ENCODE measurements at regions not wholly inside any gene's neighbourhood (a gene's known extent, or its start where the extent isn't known, plus 50 kb on each side); places are given as distances from the start of the nearest gene placed in this dataset.

- no peak overlapping the region for H3K4me3 ChIP-seq (replicated peaks in 1 of 2; ENCODE audit: low read depth in 1 of 2, low read length in 2 of 2)
- BruUV-seq (replicated peaks): no TSS peak
- no peaks in the 10 kb centered on the region for H3K4me1 ChIP-seq (ENCODE audit: control insufficient read depth in 1 of 2, insufficient read depth in 2 of 2, low read length in 2 of 2)
- DNase-seq (ENCODE audit: low read depth, low spot score) (no peak), ATAC-seq (no peak)
- intact Hi-C loops (cut with micrococcal nuclease): no loop called here
- H4K20me1 ChIP-seq (ENCODE audit: insufficient read depth): no peaks in the 10 kb centered on the region
- POLR2A ChIA-PET: no interaction called here
- H3K9me2 ChIP-seq (ENCODE audit: insufficient read depth): no peaks in the 10 kb centered on the region
- CTCF ChIA-PET: no interaction called here
- no peaks in the 10 kb centered on the region for H3K27me3 ChIP-seq (ENCODE audit: insufficient read depth, low read length)
- no peak overlapping the region for H2AFZ ChIP-seq (ENCODE audit: low read depth, low read length, poor library complexity, severe bottlenecking)
- H3K4me2 ChIP-seq (ENCODE audit: low read length): no peak overlapping the region
- H3K9ac ChIP-seq (ENCODE audit: low read length): no peak overlapping the region
- RAD21 ChIA-PET (ENCODE audit: low non-redundant PET in 1 of 2, low total read pairs in 2 of 2, uncharacterized antibody in 2 of 2, unreplicated experiment in 2 of 2): no interaction called here
- peaks cover 9 to 15% of the 10 kb centered on the region in 2 experiments for H3K9me3 ChIP-seq (ENCODE audit: control insufficient read depth in 1 of 2, insufficient read depth in 1 of 2, low read depth in 1 of 2, low read length in 2 of 2)
- no peaks in the 10 kb centered on the region for H3K79me2 ChIP-seq (ENCODE audit: insufficient read depth, low read length)
- H3K36me3 ChIP-seq (ENCODE audit: control insufficient read depth in 1 of 2, insufficient read depth in 2 of 2, low read length in 2 of 2): no peaks in the 10 kb centered on the region
- no peak overlapping the region for H3K27ac ChIP-seq (ENCODE audit: low read depth, low read length)
- no peak for TF ChIP-seq ZBTB33 (IDR thresholded peaks at IDR 0.05; ENCODE audit: extremely low read depth, insufficient replicate concordance, low read length)
- TF ChIP-seq CTCF (IDR thresholded peaks at IDR 0.05 in 2 of 3, conservative IDR thresholded peaks at IDR 0.05 in 1 of 3; ENCODE audit: borderline replicate concordance in 1 of 3, insufficient read depth in 1 of 3, low read depth in 2 of 3, low read length in 2 of 3): no peak
- no peak for TF ChIP-seq SRF (IDR thresholded peaks at IDR 0.05; ENCODE audit: low read depth)
- TF ChIP-seq CEBPB (IDR thresholded peaks at IDR 0.05; ENCODE audit: low read depth): no peak
- no peak for TF ChIP-seq ZNF274 (IDR thresholded peaks at IDR 0.05; ENCODE audit: low read depth, low read length)
- no peak for TF ChIP-seq RAD21 (IDR thresholded peaks at IDR 0.05; ENCODE audit: low read depth)
- TF ChIP-seq ZFX (IDR thresholded peaks at IDR 0.05): no peak
- no peak for TF ChIP-seq SP1 (IDR thresholded peaks at IDR 0.05; ENCODE audit: low read depth)
- TF ChIP-seq ATF3 (IDR thresholded peaks at IDR 0.05): no peak
- no peak for TF ChIP-seq CBX3 (IDR thresholded peaks at IDR 0.05; ENCODE audit: low read depth)
- TF ChIP-seq FOSL1 (IDR thresholded peaks at IDR 0.05; ENCODE audit: low read depth): no peak
- no peak for TF ChIP-seq POLR2A (IDR thresholded peaks at IDR 0.05; ENCODE audit: borderline replicate concordance, extremely low read depth, insufficient read depth, insufficient read length)
- no peak for TF ChIP-seq MAX (IDR thresholded peaks at IDR 0.05)
- no peak for TF ChIP-seq EGR1 (IDR thresholded peaks at IDR 0.05; ENCODE audit: low read depth)
- no peak for TF ChIP-seq EZH2 (IDR thresholded peaks at IDR 0.05)
- no peak for TF ChIP-seq EZH2phosphoT487 (IDR thresholded peaks at IDR 0.05; ENCODE audit: borderline replicate concordance)
These were observed 84.7 kb upstream of the SOX5 start for GRCh38 chr12:24034160-24034559.

All from HCT116 (cell line).